ENCODE measurements at regions not wholly inside any gene's neighbourhood (a gene's known extent, or its start where the extent isn't known, plus 50 kb on each side); places are given as distances from the start of the nearest gene placed in this dataset.

DNA sequence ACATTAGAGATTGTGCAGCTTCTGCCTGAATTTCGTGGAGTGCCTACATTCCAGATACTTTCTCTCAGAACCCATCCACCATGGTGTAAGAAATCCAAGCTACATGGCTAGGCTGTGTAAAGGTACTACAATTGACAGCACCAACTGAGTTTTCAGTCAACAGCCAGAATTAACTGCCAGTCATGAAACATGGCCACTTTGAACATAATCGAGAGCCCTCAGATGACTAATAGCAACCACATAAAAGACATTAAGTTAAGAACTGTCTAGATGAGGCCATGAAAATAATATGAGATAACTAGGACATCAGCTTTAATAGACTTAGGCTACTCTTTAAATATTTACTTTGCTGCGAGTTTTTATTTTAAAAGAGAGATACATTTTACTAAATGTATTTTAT lies 1106.8 kb upstream of the LRRTM3 start:
- TF ChIP-seq, protein P1, sequence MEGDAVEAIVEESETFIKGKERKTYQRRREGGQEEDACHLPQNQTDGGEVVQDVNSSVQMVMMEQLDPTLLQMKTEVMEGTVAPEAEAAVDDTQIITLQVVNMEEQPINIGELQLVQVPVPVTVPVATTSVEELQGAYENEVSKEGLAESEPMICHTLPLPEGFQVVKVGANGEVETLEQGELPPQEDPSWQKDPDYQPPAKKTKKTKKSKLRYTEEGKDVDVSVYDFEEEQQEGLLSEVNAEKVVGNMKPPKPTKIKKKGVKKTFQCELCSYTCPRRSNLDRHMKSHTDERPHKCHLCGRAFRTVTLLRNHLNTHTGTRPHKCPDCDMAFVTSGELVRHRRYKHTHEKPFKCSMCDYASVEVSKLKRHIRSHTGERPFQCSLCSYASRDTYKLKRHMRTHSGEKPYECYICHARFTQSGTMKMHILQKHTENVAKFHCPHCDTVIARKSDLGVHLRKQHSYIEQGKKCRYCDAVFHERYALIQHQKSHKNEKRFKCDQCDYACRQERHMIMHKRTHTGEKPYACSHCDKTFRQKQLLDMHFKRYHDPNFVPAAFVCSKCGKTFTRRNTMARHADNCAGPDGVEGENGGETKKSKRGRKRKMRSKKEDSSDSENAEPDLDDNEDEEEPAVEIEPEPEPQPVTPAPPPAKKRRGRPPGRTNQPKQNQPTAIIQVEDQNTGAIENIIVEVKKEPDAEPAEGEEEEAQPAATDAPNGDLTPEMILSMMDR (IDR thresholded peaks at IDR 0.05; ENCODE audit: low read depth, low read length) = no peak
- no peak for TF ChIP-seq EZH2phosphoT487 (IDR thresholded peaks at IDR 0.05; ENCODE audit: low read depth)
- Histone ChIP-seq H3K36me3 (replicated peaks; ENCODE audit: low read depth, low read length) (no peaks in the 10 kb centered on the region), H3K9ac (ENCODE audit: low read length) (no peak overlapping the region), H3K27me3 (ENCODE audit: low read depth, low read length) (no peaks in the 10 kb centered on the region), H2AFZ (ENCODE audit: low read depth, low read length) (no peak overlapping the region), H3K27ac (ENCODE audit: low read length) (no peak overlapping the region), H3K4me2 (ENCODE audit: low read length) (no peak overlapping the region), H3K4me1 (ENCODE audit: low read length) (no peaks in the 10 kb centered on the region), H3K4me3 (ENCODE audit: low read length) (no peak overlapping the region), H3K9me3 (ENCODE audit: insufficient read depth, low read length) (no peaks in the 10 kb centered on the region), H4K20me1 (ENCODE audit: insufficient read depth, low read length) (no peaks in the 10 kb centered on the region), H3K79me2 (ENCODE audit: low read length) (no peaks in the 10 kb centered on the region)

DNA sequence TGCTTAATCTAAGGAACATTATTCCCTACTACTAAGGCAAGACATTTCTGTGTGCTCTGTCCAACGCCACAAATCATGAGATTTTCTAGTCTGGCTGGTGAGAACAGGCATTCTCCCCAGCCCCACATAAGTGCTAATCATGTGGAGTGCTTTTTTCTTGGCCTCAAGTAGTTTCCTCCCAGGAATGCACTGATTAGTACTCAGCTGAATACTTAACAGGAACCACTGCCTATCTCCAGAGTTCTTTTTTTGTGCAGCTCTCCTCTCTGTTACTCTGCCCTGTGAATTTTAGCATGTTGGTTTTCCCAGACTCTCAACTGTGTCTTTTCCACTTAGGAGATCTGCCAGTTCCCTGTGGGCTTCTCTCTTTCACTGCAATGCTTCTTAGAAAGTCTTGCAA lies 1098.5 kb upstream of the LRRTM3 start:
- TF ChIP-seq, protein P1 (IDR thresholded peaks at IDR 0.05; ENCODE audit: low read depth, low read length) = no peak
- no peak for TF ChIP-seq EZH2phosphoT487 (IDR thresholded peaks at IDR 0.05; ENCODE audit: low read depth)
- no peak overlapping the region for H3K27ac ChIP-seq (ENCODE audit: low read length)
- H2AFZ ChIP-seq (ENCODE audit: low read depth, low read length) = no peak overlapping the region
- no peaks in the 10 kb centered on the region for H3K79me2 ChIP-seq (ENCODE audit: low read length)
- H3K4me3 ChIP-seq (ENCODE audit: low read length) = no peak overlapping the region
- no peaks in the 10 kb centered on the region for H4K20me1 ChIP-seq (ENCODE audit: insufficient read depth, low read length)
- no peaks in the 10 kb centered on the region for H3K36me3 ChIP-seq (replicated peaks; ENCODE audit: low read depth, low read length)
- H3K9ac ChIP-seq (ENCODE audit: low read length) = no peak overlapping the region
- no peak overlapping the region for H3K4me2 ChIP-seq (ENCODE audit: low read length)
- peaks cover 4% of the 10 kb centered on the region; the same call in 1 of the 2 replicates for H3K4me1 ChIP-seq (ENCODE audit: low read length)
- no peaks in the 10 kb centered on the region for H3K27me3 ChIP-seq (ENCODE audit: low read depth, low read length)
- H3K9me3 ChIP-seq (ENCODE audit: insufficient read depth, low read length) = no peaks in the 10 kb centered on the region

DNA sequence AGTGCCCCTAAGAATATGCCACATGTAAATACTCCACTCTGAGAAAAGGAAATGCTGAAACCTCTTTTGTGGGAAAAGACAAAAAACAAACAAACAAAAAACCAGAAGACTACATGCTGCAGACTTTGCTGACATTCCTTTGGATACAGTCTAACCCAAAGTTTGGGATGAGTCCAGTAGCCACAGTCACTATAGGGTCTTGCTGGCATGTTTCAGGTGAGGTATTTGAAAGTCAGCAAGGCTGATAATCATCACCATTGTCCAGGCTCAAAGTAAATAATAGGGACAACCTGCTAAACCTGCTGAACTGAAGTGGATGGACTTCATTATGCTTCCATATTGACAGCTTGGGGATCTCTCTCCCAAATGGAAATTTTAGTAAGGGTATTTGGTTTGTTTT lies 1087.0 kb upstream of the LRRTM3 start:
- Histone ChIP-seq H3K9me3 (ENCODE audit: insufficient read depth, low read length) (no peaks in the 10 kb centered on the region), H3K4me3 (ENCODE audit: low read length) (no peak overlapping the region), H3K36me3 (replicated peaks; ENCODE audit: low read depth, low read length) (no peaks in the 10 kb centered on the region), H3K4me2 (ENCODE audit: low read length) (no peak overlapping the region), H3K27ac (ENCODE audit: low read length) (no peak overlapping the region), H3K4me1 (ENCODE audit: low read length) (peaks cover 11% of the 10 kb centered on the region), H3K9ac (ENCODE audit: low read length) (no peak overlapping the region), H3K27me3 (ENCODE audit: low read depth, low read length) (no peaks in the 10 kb centered on the region), H2AFZ (ENCODE audit: low read depth, low read length) (no peak overlapping the region), H4K20me1 (ENCODE audit: insufficient read depth, low read length) (no peaks in the 10 kb centered on the region), H3K79me2 (ENCODE audit: low read length) (no peaks in the 10 kb centered on the region)
- no peak for TF ChIP-seq EZH2phosphoT487 (IDR thresholded peaks at IDR 0.05; ENCODE audit: low read depth)
- TF ChIP-seq, protein P1 (IDR thresholded peaks at IDR 0.05; ENCODE audit: low read depth, low read length) = no peak

DNA sequence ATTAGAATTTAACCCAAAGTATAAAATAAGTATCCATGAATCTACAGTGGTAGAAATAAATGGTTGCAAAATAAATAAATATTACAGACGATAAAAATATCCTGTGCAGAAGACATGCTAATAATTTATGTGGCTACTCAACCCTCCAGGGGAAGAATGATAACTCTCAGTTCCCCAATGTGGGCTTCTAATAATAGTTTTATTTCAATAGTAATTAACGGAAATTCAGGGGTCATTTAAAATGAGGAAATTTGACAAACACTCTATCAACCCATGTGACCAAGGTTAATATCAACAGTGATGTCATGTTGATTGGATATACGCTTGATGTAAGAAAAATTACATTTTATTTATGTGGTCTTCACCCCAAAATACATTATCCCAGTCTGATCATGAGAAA lies 1082.6 kb upstream of the LRRTM3 start:
- Histone ChIP-seq H3K4me1 (ENCODE audit: low read length) (peaks cover 11% of the 10 kb centered on the region), H4K20me1 (ENCODE audit: insufficient read depth, low read length) (no peaks in the 10 kb centered on the region), H3K27me3 (ENCODE audit: low read depth, low read length) (no peaks in the 10 kb centered on the region), H3K79me2 (ENCODE audit: low read length) (no peaks in the 10 kb centered on the region), H3K9me3 (ENCODE audit: insufficient read depth, low read length) (no peaks in the 10 kb centered on the region), H2AFZ (ENCODE audit: low read depth, low read length) (no peak overlapping the region), H3K4me3 (ENCODE audit: low read length) (no peak overlapping the region), H3K9ac (ENCODE audit: low read length) (no peak overlapping the region), H3K36me3 (replicated peaks; ENCODE audit: low read depth, low read length) (no peaks in the 10 kb centered on the region), H3K27ac (ENCODE audit: low read length) (no peak overlapping the region), H3K4me2 (ENCODE audit: low read length) (no peak overlapping the region)
- TF ChIP-seq EZH2phosphoT487 (IDR thresholded peaks at IDR 0.05; ENCODE audit: low read depth) = no peak
- TF ChIP-seq, protein P1 (IDR thresholded peaks at IDR 0.05; ENCODE audit: low read depth, low read length) = no peak
